ENCODE measurements at regions not wholly inside any gene's neighbourhood (a gene's known extent, or its start where the extent isn't known, plus 50 kb on each side); places are given as distances from the start of the nearest gene placed in this dataset.
"Not testable (repeated sequence)": the region's sequence is repeated elsewhere in the genome, so short reads cannot be mapped to it uniquely, and the experiment has no call there.

DNA sequence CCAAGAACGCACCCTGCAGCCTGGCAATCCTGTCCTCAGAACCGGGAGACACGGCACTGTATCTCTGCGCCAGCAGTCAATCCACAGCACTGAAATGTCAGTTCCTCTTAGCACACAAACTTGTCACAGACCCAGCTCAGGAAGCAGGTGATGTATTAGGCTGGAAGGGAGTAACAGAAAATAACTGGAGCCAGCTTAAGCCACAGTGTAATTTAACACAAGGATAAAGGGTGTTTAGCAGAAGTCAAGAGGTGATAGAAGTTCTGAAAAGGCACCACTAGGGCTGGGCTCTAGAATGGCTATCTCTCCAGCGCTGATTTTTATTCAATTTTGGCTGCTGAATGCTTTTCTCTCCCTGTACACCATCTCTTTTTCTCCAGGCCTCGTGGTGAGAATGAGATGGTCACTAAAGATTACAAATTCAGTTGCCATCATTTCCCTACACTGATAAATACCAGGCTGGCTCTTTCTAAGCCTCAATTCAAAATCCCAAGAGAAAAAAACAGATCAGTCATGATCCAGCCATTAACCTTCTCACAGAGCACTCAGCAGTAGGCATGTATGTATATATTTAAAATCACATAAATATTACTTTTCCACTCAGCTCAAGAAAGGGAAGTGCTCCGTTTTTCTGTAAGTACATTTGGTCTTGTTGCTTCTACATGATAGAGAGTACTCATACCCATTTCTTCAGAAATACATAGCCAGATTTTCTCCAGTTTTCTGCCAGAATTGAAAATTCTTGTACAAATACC, 102.7 kb upstream of the PRSS1 start:
- no peaks in the 10 kb centered on the region for H3K27me3 ChIP-seq (ENCODE audit: insufficient read depth, low read depth)
- CTCF ChIA-PET, result no interaction called here
- intact Hi-C loops (cut with micrococcal nuclease; ENCODE audit: unreplicated experiment), result no loop called here
- H3K4me3 ChIP-seq, result no peak overlapping the region
- no peaks in the 10 kb centered on the region for H4K20me1 ChIP-seq (ENCODE audit: insufficient read depth)
- H3K4me2 ChIP-seq, result no peak overlapping the region
- no peaks in the 10 kb centered on the region for H3F3A ChIP-seq (ENCODE audit: insufficient read depth, low read depth)
- TF ChIP-seq, protein P1, sequence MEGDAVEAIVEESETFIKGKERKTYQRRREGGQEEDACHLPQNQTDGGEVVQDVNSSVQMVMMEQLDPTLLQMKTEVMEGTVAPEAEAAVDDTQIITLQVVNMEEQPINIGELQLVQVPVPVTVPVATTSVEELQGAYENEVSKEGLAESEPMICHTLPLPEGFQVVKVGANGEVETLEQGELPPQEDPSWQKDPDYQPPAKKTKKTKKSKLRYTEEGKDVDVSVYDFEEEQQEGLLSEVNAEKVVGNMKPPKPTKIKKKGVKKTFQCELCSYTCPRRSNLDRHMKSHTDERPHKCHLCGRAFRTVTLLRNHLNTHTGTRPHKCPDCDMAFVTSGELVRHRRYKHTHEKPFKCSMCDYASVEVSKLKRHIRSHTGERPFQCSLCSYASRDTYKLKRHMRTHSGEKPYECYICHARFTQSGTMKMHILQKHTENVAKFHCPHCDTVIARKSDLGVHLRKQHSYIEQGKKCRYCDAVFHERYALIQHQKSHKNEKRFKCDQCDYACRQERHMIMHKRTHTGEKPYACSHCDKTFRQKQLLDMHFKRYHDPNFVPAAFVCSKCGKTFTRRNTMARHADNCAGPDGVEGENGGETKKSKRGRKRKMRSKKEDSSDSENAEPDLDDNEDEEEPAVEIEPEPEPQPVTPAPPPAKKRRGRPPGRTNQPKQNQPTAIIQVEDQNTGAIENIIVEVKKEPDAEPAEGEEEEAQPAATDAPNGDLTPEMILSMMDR (conservative IDR thresholded peaks at IDR 0.05), result no peak
- TF ChIP-seq EZH2 (IDR thresholded peaks at IDR 0.05; ENCODE audit: low read depth), result no peak
- no peak for DNase-seq
- no peaks in the 10 kb centered on the region for H3K79me2 ChIP-seq (ENCODE audit: low read depth)
- no TSS peak for BruUV-seq (replicated peaks)
- no peaks in the 10 kb centered on the region for H3K9me2 ChIP-seq (ENCODE audit: insufficient read depth)
- no peaks in the 10 kb centered on the region for H3K9me3 ChIP-seq (ENCODE audit: insufficient read depth, low read depth)
- peak overlapping the region; percentile 53; the same call in 1 of the 2 replicates for H2AFZ ChIP-seq
- H3K4me1 ChIP-seq (replicated peaks; ENCODE audit: insufficient read depth), result no peaks in the 10 kb centered on the region
- no peak overlapping the region for H3K27ac ChIP-seq
- POLR2A ChIA-PET (ENCODE audit: unreplicated experiment), result no interaction called here
- H3K36me3 ChIP-seq (ENCODE audit: low read depth), result no peaks in the 10 kb centered on the region

DNA sequence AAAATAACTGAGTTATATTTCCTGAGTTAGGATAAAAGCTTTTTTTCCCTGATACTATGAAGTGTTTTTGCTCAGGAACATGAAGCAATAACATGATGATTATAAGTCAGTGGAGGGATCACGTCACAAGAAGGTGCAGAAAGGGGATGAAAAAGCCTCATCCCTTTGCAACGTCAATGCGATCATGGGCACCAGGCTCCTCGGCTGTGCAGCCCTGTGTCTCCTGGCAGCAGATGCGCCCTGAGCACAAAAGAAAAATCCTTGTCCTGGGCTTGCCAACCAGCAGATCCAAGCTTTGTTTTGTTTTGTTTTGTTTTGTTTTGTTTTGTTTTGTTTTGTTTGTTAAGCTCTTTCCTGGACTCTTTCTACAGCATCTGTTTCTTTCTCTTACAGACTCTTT, 103.5 kb upstream of the PRSS1 start:
- peak overlapping the region; percentile 53; the same call in 1 of the 2 replicates for H2AFZ ChIP-seq
- H3K9me3 ChIP-seq (ENCODE audit: insufficient read depth, low read depth), result no peaks in the 10 kb centered on the region
- H3K4me3 ChIP-seq, result no peak overlapping the region
- intact Hi-C loops (cut with micrococcal nuclease; ENCODE audit: unreplicated experiment), result no loop called here
- H3K79me2 ChIP-seq (ENCODE audit: low read depth), result no peaks in the 10 kb centered on the region
- H3K36me3 ChIP-seq (ENCODE audit: low read depth), result no peaks in the 10 kb centered on the region
- H3K27me3 ChIP-seq (ENCODE audit: insufficient read depth, low read depth), result no peaks in the 10 kb centered on the region
- H3F3A ChIP-seq (ENCODE audit: insufficient read depth, low read depth), result no peaks in the 10 kb centered on the region
- H3K9me2 ChIP-seq (ENCODE audit: insufficient read depth), result no peaks in the 10 kb centered on the region
- H4K20me1 ChIP-seq (ENCODE audit: insufficient read depth), result no peaks in the 10 kb centered on the region
- H3K4me1 ChIP-seq (replicated peaks; ENCODE audit: insufficient read depth), result no peaks in the 10 kb centered on the region
- TF ChIP-seq, protein P1 (conservative IDR thresholded peaks at IDR 0.05), result no peak
- no peak for TF ChIP-seq EZH2 (IDR thresholded peaks at IDR 0.05; ENCODE audit: low read depth)
- DNase-seq, result no peak
- BruUV-seq (replicated peaks), result no TSS peak
- no peak overlapping the region for H3K4me2 ChIP-seq
- ChIA-PET CTCF (no interaction called here), POLR2A (ENCODE audit: unreplicated experiment) (no interaction called here)
- H3K27ac ChIP-seq, result no peak overlapping the region

DNA sequence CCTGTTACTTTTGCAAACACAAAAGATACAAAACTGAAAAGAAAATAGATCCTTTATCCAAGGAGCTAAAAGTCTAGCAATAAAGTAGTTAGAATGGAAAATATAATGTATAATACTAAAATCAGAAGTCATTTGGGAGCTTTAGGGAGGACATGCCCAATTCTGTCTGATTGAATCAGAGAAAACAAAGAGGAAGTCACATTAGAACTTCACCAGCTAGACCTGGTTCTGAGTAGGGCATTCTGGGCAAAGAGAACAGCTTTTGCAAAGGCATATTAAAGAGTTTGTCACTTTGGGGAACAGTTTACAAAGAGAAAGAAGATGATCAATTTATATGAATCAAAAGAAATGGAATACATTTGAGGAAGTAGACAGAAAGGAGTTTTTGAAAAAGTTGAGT, 107.0 kb upstream of the PRSS1 start:
- CTCF ChIA-PET, result interaction anchor here (0.7 kb wide), 1 partner anchor 141 kb away, joined by 3 read pairs; no protein-coding TSS in a partner anchor
- POLR2A ChIA-PET (ENCODE audit: unreplicated experiment), result no interaction called here

DNA sequence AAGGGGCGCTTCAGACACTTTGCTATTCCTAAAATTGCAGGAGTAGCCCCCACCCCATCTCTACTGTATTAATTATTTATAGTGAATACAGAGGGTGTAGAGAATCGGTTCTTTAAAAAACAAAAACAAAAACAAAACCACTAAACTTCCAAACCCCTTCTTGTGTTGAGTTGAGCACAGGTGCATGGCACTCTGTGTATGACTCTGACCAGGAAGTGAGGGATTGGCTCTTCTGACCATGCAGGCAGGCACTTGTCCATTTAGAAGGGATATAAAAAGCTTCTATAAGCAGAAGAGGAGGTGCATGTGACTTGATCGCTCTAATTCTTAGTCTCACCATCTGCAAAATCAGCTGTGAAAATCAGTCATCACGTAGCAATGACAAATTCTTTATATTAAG, 108.0 kb upstream of the PRSS1 start:
- intact Hi-C loops (cut with micrococcal nuclease; ENCODE audit: unreplicated experiment); H3K27ac ChIP-seq; H3K4me3 ChIP-seq; POLR2A ChIA-PET (ENCODE audit: unreplicated experiment); H3K4me2 ChIP-seq; BruUV-seq (replicated peaks); CTCF ChIA-PET; H2AFZ ChIP-seq; H3K9me2 ChIP-seq (ENCODE audit: insufficient read depth); H3F3A ChIP-seq (ENCODE audit: insufficient read depth, low read depth); H3K9me3 ChIP-seq (ENCODE audit: insufficient read depth, low read depth); H3K79me2 ChIP-seq (ENCODE audit: low read depth); H3K27me3 ChIP-seq (ENCODE audit: insufficient read depth, low read depth); H3K4me1 ChIP-seq (replicated peaks; ENCODE audit: insufficient read depth); H4K20me1 ChIP-seq (ENCODE audit: insufficient read depth); H3K36me3 ChIP-seq (ENCODE audit: low read depth); DNase-seq: not testable (repeated sequence)

More for the DNA sequence above, 107.0 kb upstream of the PRSS1 start:
- H3K36me3 ChIP-seq (ENCODE audit: low read depth), result no peaks in the 10 kb centered on the region
- BruUV-seq (replicated peaks), result no TSS peak
- intact Hi-C loops (cut with micrococcal nuclease; ENCODE audit: unreplicated experiment), result no loop called here
- no peak overlapping the region for H3K4me2 ChIP-seq
- no peaks in the 10 kb centered on the region for H3F3A ChIP-seq (ENCODE audit: insufficient read depth, low read depth)
- H3K4me3 ChIP-seq, result no peak overlapping the region
- no peaks in the 10 kb centered on the region for H3K27me3 ChIP-seq (ENCODE audit: insufficient read depth, low read depth)
- no peaks in the 10 kb centered on the region for H4K20me1 ChIP-seq (ENCODE audit: insufficient read depth)
- no peaks in the 10 kb centered on the region for H3K79me2 ChIP-seq (ENCODE audit: low read depth)
- DNase-seq, result no peak
- no peak overlapping the region for H2AFZ ChIP-seq
- H3K4me1 ChIP-seq (replicated peaks; ENCODE audit: insufficient read depth), result no peaks in the 10 kb centered on the region
- H3K9me2 ChIP-seq (ENCODE audit: insufficient read depth), result no peaks in the 10 kb centered on the region
- no peak overlapping the region for H3K27ac ChIP-seq
- TF ChIP-seq EZH2 (IDR thresholded peaks at IDR 0.05; ENCODE audit: low read depth), result no peak
- TF ChIP-seq, protein P1 (conservative IDR thresholded peaks at IDR 0.05), result no peak
- H3K9me3 ChIP-seq (ENCODE audit: insufficient read depth, low read depth), result no peaks in the 10 kb centered on the region

All from PC-9 (cell line).